ENCODE measurements at regions not wholly inside any gene's neighbourhood (a gene's known extent, or its start where the extent isn't known, plus 50 kb on each side); places are given as distances from the start of the nearest gene placed in this dataset.

DNA sequence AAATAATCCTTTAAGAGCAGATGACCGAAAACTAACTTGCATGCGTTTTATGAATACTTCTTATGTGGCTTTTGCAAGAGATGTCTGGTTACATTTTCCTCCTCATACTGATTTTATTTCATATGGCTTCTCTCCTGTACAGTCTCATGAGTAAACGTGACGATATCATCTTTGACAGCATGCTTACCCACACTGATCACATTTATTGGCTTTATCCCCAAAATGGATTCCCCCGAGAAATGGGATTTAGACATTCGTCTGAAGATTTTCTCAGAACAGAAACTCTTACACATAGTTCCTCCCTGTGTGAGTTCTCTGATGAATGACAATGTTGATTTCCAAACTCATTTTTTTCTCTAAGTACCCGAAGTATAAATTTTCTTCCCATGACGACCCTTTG lies 939.7 kb upstream of the LCORL start:
- no peak for DNase-seq
- intact Hi-C loops (cut with DNase I) = no loop called here

DNA sequence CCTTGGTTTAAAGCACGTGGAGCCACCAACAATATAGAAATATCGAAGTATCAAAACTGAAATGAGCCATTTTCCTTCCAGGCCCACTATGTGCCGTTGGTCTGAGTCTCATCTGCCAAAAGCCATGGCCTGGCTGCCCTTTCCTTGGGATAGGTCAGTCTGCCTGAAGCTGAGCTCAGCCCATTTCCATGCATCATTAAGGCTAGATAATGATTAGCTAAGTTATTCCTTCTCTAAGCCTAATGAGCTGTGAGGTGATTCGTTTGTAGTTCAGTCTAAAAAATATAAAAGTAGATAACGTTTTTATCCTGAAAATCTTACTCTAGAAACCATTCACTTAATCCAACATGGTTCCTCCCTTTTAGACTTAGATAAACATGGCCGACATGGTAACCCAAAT lies 936.2 kb upstream of the LCORL start:
- intact Hi-C loops (cut with DNase I) = no loop called here
- Histone ChIP-seq H3K36me3 (no peaks in the 10 kb centered on the region), H3K4me3 (no peak overlapping the region), H3K9me3 (no peaks in the 10 kb centered on the region), H3K27me3 (no peaks in the 10 kb centered on the region), H3K9ac (ENCODE audit: low read depth in 2 of 2, low read length in 2 of 2) (no peak overlapping the region), H3K27ac (no peak overlapping the region), H3K4me1 (no peaks in the 10 kb centered on the region)
- TF ChIP-seq, protein P1, sequence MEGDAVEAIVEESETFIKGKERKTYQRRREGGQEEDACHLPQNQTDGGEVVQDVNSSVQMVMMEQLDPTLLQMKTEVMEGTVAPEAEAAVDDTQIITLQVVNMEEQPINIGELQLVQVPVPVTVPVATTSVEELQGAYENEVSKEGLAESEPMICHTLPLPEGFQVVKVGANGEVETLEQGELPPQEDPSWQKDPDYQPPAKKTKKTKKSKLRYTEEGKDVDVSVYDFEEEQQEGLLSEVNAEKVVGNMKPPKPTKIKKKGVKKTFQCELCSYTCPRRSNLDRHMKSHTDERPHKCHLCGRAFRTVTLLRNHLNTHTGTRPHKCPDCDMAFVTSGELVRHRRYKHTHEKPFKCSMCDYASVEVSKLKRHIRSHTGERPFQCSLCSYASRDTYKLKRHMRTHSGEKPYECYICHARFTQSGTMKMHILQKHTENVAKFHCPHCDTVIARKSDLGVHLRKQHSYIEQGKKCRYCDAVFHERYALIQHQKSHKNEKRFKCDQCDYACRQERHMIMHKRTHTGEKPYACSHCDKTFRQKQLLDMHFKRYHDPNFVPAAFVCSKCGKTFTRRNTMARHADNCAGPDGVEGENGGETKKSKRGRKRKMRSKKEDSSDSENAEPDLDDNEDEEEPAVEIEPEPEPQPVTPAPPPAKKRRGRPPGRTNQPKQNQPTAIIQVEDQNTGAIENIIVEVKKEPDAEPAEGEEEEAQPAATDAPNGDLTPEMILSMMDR (IDR thresholded peaks at IDR 0.05) = no peak
- no peak for DNase-seq

More for the DNA sequence above, 939.7 kb upstream of the LCORL start:
- Histone ChIP-seq H3K4me3 (no peak overlapping the region), H3K27ac (no peak overlapping the region), H3K27me3 (no peaks in the 10 kb centered on the region), H3K9me3 (no peaks in the 10 kb centered on the region), H3K9ac (ENCODE audit: low read depth in 2 of 2, low read length in 2 of 2) (no peak overlapping the region), H3K36me3 (no peaks in the 10 kb centered on the region), H3K4me1 (no peaks in the 10 kb centered on the region)
- TF ChIP-seq, protein P1 (IDR thresholded peaks at IDR 0.05) = no peak

DNA sequence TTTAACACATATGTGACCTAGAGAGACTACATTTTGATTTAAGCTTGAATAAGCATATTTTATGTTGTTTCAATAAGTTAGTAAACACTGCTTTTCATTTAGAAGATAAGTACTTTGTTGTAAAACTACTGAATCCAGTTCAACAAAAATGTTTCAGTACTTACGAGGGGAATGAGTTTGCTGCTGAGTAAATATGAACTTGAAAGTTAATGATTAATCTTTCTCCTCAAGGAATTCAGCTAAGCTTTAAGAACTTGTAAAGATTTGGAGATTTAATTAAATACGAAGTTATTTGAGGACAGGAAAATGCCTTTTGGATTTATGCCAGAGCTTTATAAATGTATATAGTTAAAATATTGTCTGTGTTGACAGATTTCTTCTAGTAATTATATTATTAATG lies 933.0 kb upstream of the LCORL start:
- DNase-seq = no peak
- Histone ChIP-seq H3K36me3 (no peaks in the 10 kb centered on the region), H3K9me3 (no peaks in the 10 kb centered on the region), H3K9ac (ENCODE audit: low read depth in 2 of 2, low read length in 2 of 2) (no peak overlapping the region), H3K27ac (no peak overlapping the region), H3K27me3 (no peaks in the 10 kb centered on the region), H3K4me1 (no peaks in the 10 kb centered on the region), H3K4me3 (no peak overlapping the region)
- TF ChIP-seq, protein P1 (IDR thresholded peaks at IDR 0.05) = no peak
- intact Hi-C loops (cut with DNase I) = no loop called here

DNA sequence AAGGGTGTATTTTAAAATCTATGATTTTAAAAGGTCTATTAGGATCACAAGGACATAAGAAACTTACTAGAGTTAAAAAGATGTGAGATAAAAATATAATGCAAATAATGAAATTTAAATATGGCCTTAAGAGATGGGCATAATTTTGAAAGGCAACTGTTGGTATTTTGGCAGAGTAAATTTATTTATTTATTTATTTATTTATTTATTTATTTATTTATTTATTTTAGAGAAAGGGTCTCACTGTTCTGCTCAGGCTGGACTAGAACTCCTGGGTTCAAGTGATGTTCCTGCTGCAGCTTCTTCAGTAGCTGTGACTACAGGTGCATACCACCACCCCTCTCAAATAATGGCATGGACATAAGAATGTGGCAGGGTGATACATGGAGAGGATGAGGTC lies 932.1 kb upstream of the LCORL start:
- no peaks in the 10 kb centered on the region for H3K36me3 ChIP-seq
- intact Hi-C loops (cut with DNase I) = no loop called here
- no peak overlapping the region for H3K27ac ChIP-seq
- no peak overlapping the region for H3K9ac ChIP-seq (ENCODE audit: low read depth in 2 of 2, low read length in 2 of 2)
- H3K4me1 ChIP-seq = no peaks in the 10 kb centered on the region
- H3K9me3 ChIP-seq = no peaks in the 10 kb centered on the region
- TF ChIP-seq, protein P1 (IDR thresholded peaks at IDR 0.05) = no peak
- no peaks in the 10 kb centered on the region for H3K27me3 ChIP-seq
- DNase-seq = no peak
- H3K4me3 ChIP-seq = no peak overlapping the region

GRCh38 chr4:18945464-18945863 lies 923.9 kb upstream of the LCORL start:
- no peaks in the 10 kb centered on the region for H3K4me1 ChIP-seq
- TF ChIP-seq, protein P1 (IDR thresholded peaks at IDR 0.05) = no peak
- H3K27ac ChIP-seq = no peak overlapping the region
- H3K36me3 ChIP-seq = no peaks in the 10 kb centered on the region
- no peak for DNase-seq
- H3K9ac ChIP-seq (ENCODE audit: low read depth in 2 of 2, low read length in 2 of 2) = no peak overlapping the region
- H3K27me3 ChIP-seq = no peaks in the 10 kb centered on the region
- H3K4me3 ChIP-seq = no peak overlapping the region
- intact Hi-C loops (cut with DNase I) = no loop called here
- H3K9me3 ChIP-seq = no peaks in the 10 kb centered on the region

- Histone ChIP-seq H3K9me3 (no peaks in the 10 kb centered on the region), H3K27ac (no peak overlapping the region), H3K4me3 (no peak overlapping the region), H3K9ac (ENCODE audit: low read depth in 2 of 2, low read length in 2 of 2) (no peak overlapping the region), H3K27me3 (no peaks in the 10 kb centered on the region), H3K4me1 (no peaks in the 10 kb centered on the region), H3K36me3 (no peaks in the 10 kb centered on the region)
- no peak for DNase-seq
- intact Hi-C loops (cut with DNase I) = no loop called here
- TF ChIP-seq, protein P1 (IDR thresholded peaks at IDR 0.05) = no peak
Measured at GRCh38 chr4:18942874-18943273, 921.3 kb upstream of the LCORL start.

Data from colonic mucosa (tissue), 4 donors.